HCT116 (cell line): ENCODE measurements at regions not wholly inside any gene's neighbourhood (a gene's known extent, or its start where the extent isn't known, plus 50 kb on each side); places are given as distances from the start of the nearest gene placed in this dataset.

ENCODE experiments used
- CEBPB ChIP-seq: IDR thresholded peaks from 2 replicates; pipeline ENCODE4 v1.6.1; 2012; ENCODE audit warnings: low read depth
- CTCF ChIP-seq, 3 experiments: fragments of 200-600 bp in 1 of 3; sonication (generic) in 1 of 3; IDR thresholded peaks in 2 of 3; conservative IDR thresholded peaks in 1 of 3; 2 replicates each; pipeline ENCODE4 v1.5.1; 2012 to 2017; ENCODE audit warnings: low read depth in 2 of 3, low read length in 2 of 3, antibody characterized with exemption in 1 of 3, borderline replicate concordance in 1 of 3, control low read depth in 1 of 3, mild to moderate bottlenecking in 1 of 3, mixed read lengths in 1 of 3, mixed run types in 1 of 3, moderate library complexity in 1 of 3; ENCODE audit not compliant: insufficient read depth in 1 of 3
- FOSL1 ChIP-seq: IDR thresholded peaks from 2 replicates; pipeline ENCODE4 v1.6.1; 2012; ENCODE audit warnings: low read depth
- POLR2AphosphoS5 ChIP-seq: IDR thresholded peaks from 2 replicates; pipeline ENCODE4 v1.6.1; 2011; ENCODE audit warnings: mild to moderate bottlenecking, low read depth, low read length, moderate library complexity
- REST ChIP-seq: IDR thresholded peaks from 2 replicates; pipeline ENCODE4 v1.6.1; 2012; ENCODE audit warnings: low read depth
- ZNF274 ChIP-seq: fragments of 200-500 bp; sonication (Bioruptor generic); IDR thresholded peaks from 2 replicates; pipeline ENCODE4 v1.6.1; 2014; ENCODE audit warnings: mild to moderate bottlenecking, low read depth, low read length, inconsistent platforms

- no peak for TF ChIP-seq CTCF (IDR thresholded peaks at IDR 0.05 in 2 of 3, conservative IDR thresholded peaks at IDR 0.05 in 1 of 3; ENCODE audit: borderline replicate concordance in 1 of 3, insufficient read depth in 1 of 3, low read depth in 2 of 3, low read length in 2 of 3)
- TF ChIP-seq REST: no peak
- no peak for TF ChIP-seq POLR2AphosphoS5
- no peak for TF ChIP-seq FOSL1
- TF ChIP-seq CEBPB: no peak
- no peak for TF ChIP-seq ZNF274
These were observed 127.9 kb upstream of the CPHXL start for GRCh38 chr16:75854152-75854551.
